Vagina (tissue), 2 donors: ENCODE measurements at regions not wholly inside any gene's neighbourhood (a gene's known extent, or its start where the extent isn't known, plus 50 kb on each side); places are given as distances from the start of the nearest gene placed in this dataset.

Experiments used
- CTCF ChIP-seq, 3 experiments: fragments of 450-650 bp in 2 of 3; fragments of 200-600 bp in 1 of 3; sonication (generic) in 1 of 3; IDR thresholded peaks; one replicate each; pipeline ENCODE4 v1.5.1; 2017 to 2019; ENCODE audit warnings: antibody characterized with exemption in 3 of 3, mild to moderate bottlenecking in 2 of 3, moderate library complexity in 2 of 3
- POLR2A ChIP-seq, 2 donors: fragments of 450-650 bp; IDR thresholded peaks; one replicate each; pipeline ENCODE4 v1.6.1; 2017; ENCODE audit warnings: antibody characterized with exemption in 2 of 2, mild to moderate bottlenecking in 2 of 2, moderate library complexity in 2 of 2

GRCh38 chr1:96041470-96041869 lies 680.1 kb upstream of the PTBP2 start:
- TF ChIP-seq POLR2A (IDR thresholded peaks at IDR 0.05) (no peak), CTCF (IDR thresholded peaks at IDR 0.05) (no peak)
